ENCODE measurements at regions not wholly inside any gene's neighbourhood (a gene's known extent, or its start where the extent isn't known, plus 50 kb on each side); places are given as distances from the start of the nearest gene placed in this dataset.

DNA sequence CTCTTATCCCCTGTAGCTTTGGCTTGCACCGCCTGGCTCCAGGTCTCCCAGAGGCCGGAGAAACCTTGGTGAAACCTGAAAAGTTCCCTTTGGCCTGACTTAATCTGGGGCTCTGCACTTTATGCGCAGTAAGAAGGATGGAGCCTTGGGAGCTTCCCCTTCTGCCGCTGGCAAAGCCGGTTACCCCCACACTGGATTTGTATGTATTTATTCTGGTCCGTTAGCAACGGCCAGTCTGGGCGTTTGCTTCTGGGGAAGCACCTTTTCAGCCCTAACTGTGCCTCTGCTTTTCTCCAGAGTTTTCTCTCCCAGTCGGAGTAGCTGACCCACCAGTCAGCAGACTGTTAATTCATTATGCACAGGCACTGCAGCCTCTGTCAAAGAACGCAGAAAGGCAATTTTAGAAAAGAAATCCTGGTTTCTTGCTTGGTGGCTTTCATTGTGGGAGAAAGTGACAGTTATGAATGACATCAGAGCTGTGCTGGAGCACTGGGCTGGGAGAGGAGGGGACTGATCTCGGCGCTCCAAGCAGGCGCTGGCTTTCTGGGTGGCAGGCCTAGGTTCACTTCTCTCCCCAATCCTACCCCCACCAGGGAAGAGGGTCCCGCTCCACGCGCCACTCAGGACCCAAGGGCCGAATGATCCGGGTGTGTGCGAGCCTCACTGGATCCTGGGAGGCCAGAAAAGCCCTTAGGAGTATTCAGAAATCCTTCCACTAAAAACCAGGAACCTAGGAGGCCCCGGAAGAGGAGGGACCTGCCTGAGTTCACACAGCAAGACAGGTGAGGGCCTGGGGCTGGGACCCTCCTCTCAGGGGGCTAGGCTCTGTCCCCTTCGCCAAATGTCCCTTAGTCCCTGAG, 70.2 kb downstream of the RTL6 start:
- no peak for TF ChIP-seq RCOR1 (IDR thresholded peaks at IDR 0.05; ENCODE audit: low read length)
- TF ChIP-seq, protein P1, sequence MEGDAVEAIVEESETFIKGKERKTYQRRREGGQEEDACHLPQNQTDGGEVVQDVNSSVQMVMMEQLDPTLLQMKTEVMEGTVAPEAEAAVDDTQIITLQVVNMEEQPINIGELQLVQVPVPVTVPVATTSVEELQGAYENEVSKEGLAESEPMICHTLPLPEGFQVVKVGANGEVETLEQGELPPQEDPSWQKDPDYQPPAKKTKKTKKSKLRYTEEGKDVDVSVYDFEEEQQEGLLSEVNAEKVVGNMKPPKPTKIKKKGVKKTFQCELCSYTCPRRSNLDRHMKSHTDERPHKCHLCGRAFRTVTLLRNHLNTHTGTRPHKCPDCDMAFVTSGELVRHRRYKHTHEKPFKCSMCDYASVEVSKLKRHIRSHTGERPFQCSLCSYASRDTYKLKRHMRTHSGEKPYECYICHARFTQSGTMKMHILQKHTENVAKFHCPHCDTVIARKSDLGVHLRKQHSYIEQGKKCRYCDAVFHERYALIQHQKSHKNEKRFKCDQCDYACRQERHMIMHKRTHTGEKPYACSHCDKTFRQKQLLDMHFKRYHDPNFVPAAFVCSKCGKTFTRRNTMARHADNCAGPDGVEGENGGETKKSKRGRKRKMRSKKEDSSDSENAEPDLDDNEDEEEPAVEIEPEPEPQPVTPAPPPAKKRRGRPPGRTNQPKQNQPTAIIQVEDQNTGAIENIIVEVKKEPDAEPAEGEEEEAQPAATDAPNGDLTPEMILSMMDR (IDR thresholded peaks at IDR 0.05) = no peak
- no peak for TF ChIP-seq SIN3A (IDR thresholded peaks at IDR 0.05; ENCODE audit: borderline replicate concordance, low read depth, low read length)
- TF ChIP-seq TCF12 (IDR thresholded peaks at IDR 0.05) = no peak
- TF ChIP-seq CHD2 (IDR thresholded peaks at IDR 0.05; ENCODE audit: low read length, partially characterized antibody) = no peak
- no peak for TF ChIP-seq ELF1 (IDR thresholded peaks at IDR 0.05)
- TF ChIP-seq, protein P2, sequence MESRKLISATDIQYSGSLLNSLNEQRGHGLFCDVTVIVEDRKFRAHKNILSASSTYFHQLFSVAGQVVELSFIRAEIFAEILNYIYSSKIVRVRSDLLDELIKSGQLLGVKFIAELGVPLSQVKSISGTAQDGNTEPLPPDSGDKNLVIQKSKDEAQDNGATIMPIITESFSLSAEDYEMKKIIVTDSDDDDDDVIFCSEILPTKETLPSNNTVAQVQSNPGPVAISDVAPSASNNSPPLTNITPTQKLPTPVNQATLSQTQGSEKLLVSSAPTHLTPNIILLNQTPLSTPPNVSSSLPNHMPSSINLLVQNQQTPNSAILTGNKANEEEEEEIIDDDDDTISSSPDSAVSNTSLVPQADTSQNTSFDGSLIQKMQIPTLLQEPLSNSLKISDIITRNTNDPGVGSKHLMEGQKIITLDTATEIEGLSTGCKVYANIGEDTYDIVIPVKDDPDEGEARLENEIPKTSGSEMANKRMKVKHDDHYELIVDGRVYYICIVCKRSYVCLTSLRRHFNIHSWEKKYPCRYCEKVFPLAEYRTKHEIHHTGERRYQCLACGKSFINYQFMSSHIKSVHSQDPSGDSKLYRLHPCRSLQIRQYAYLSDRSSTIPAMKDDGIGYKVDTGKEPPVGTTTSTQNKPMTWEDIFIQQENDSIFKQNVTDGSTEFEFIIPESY (IDR thresholded peaks at IDR 0.05; ENCODE audit: borderline replicate concordance, low read depth) = no peak
- TF ChIP-seq, protein P3, sequence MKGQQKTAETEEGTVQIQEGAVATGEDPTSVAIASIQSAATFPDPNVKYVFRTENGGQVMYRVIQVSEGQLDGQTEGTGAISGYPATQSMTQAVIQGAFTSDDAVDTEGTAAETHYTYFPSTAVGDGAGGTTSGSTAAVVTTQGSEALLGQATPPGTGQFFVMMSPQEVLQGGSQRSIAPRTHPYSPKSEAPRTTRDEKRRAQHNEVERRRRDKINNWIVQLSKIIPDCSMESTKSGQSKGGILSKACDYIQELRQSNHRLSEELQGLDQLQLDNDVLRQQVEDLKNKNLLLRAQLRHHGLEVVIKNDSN (IDR thresholded peaks at IDR 0.05; ENCODE audit: borderline replicate concordance, low read depth) = no peak
- TF ChIP-seq RXRA (IDR thresholded peaks at IDR 0.05; ENCODE audit: borderline replicate concordance, low read depth) = no peak
- TF ChIP-seq NRF1 (IDR thresholded peaks at IDR 0.05; ENCODE audit: low read depth, low read length) = no peak
- TF ChIP-seq EP300 (IDR thresholded peaks at IDR 0.05; ENCODE audit: borderline replicate concordance in 1 of 2, low read depth in 1 of 2, low read length in 1 of 2) = no peak
- TF ChIP-seq, protein P4, sequence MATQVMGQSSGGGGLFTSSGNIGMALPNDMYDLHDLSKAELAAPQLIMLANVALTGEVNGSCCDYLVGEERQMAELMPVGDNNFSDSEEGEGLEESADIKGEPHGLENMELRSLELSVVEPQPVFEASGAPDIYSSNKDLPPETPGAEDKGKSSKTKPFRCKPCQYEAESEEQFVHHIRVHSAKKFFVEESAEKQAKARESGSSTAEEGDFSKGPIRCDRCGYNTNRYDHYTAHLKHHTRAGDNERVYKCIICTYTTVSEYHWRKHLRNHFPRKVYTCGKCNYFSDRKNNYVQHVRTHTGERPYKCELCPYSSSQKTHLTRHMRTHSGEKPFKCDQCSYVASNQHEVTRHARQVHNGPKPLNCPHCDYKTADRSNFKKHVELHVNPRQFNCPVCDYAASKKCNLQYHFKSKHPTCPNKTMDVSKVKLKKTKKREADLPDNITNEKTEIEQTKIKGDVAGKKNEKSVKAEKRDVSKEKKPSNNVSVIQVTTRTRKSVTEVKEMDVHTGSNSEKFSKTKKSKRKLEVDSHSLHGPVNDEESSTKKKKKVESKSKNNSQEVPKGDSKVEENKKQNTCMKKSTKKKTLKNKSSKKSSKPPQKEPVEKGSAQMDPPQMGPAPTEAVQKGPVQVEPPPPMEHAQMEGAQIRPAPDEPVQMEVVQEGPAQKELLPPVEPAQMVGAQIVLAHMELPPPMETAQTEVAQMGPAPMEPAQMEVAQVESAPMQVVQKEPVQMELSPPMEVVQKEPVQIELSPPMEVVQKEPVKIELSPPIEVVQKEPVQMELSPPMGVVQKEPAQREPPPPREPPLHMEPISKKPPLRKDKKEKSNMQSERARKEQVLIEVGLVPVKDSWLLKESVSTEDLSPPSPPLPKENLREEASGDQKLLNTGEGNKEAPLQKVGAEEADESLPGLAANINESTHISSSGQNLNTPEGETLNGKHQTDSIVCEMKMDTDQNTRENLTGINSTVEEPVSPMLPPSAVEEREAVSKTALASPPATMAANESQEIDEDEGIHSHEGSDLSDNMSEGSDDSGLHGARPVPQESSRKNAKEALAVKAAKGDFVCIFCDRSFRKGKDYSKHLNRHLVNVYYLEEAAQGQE (IDR thresholded peaks at IDR 0.05; ENCODE audit: low read depth, low read length) = no peak
- no peak for TF ChIP-seq MXI1 (IDR thresholded peaks at IDR 0.05; ENCODE audit: low read depth, low read length)
- Histone ChIP-seq H2AFZ (ENCODE audit: low read depth) (no peak overlapping the region), H3K27ac (ENCODE audit: low read depth in 2 of 2, low read length in 1 of 2) (no peak overlapping the region), H3F3A (replicated peaks; ENCODE audit: insufficient read depth) (no peaks in the 10 kb centered on the region), H3K9me3 (no peaks in the 10 kb centered on the region), H3K79me2 (ENCODE audit: insufficient read depth) (no peaks in the 10 kb centered on the region), H4K20me1 (ENCODE audit: insufficient read depth) (no peaks in the 10 kb centered on the region), H3K4me2 (no peak overlapping the region), H3K27me3 (ENCODE audit: insufficient read depth) (no peaks in the 10 kb centered on the region; the same call in 1 of the 2 replicates), H3K4me1 (ENCODE audit: control insufficient read depth in 1 of 2, insufficient read depth in 2 of 2, low read depth in 1 of 2, low read length in 1 of 2) (peaks cover 0 to 4% of the 10 kb centered on the region in 2 experiments; a peak in 1 of 4 replicates), H3K9me2 (no peaks in the 10 kb centered on the region), H3K9ac (no peak overlapping the region), H3K36me3 (replicated peaks in 1 of 2; ENCODE audit: control insufficient read depth in 1 of 2, insufficient read depth in 2 of 2, low read length in 1 of 2) (no peaks in the 10 kb centered on the region), H3K4me3 (ENCODE audit: low read depth in 2 of 2, low read length in 1 of 2) (no peak overlapping the region)
- ChIA-PET POLR2A (no interaction called here), CTCF (interaction anchor here (1.2 kb wide), 1 partner anchor 10 kb away, joined by 5 read pairs; no protein-coding TSS in a partner anchor)
- WGBS (ENCODE audit: low lambda C conversion rate) = 76% methylated on average over 21 of the region's 21 CpGs
- no peak for DNase-seq

Measured in SK-N-SH (cell line).